Neural cell (in vitro differentiated cells): ENCODE measurements at regions not wholly inside any gene's neighbourhood (a gene's known extent, or its start where the extent isn't known, plus 50 kb on each side); places are given as distances from the start of the nearest gene placed in this dataset.

Experiments used
- H2AFZ ChIP-seq: fragments of 200-600, 300-800 bp; sonication (generic), shearing (Covaris generic); 2 replicates; pipeline ENCODE4 v1.6.0; 2014; ENCODE audit warnings: low read depth, mild to moderate bottlenecking, antibody characterized with exemption, low read length, moderate library complexity
- H3F3A ChIP-seq: fragments of 200-600 bp; shearing (Covaris generic); 2 replicates; pipeline ENCODE4 v1.6.1; 2016; ENCODE audit warnings: mild to moderate bottlenecking, moderate library complexity, mixed read lengths, antibody characterized with exemption, low read length; ENCODE audit not compliant: insufficient read depth, poor library complexity, severe bottlenecking
- H3K27ac ChIP-seq: fragments of 200-600, 300-800 bp; sonication (generic), shearing (Covaris generic); 2 replicates; pipeline ENCODE4 v1.5.1; 2014; ENCODE audit warnings: mild to moderate bottlenecking, low read length, moderate library complexity
- H3K27me3 ChIP-seq: fragments of 300-800, 200-600 bp; sonication (generic), shearing (Covaris generic); 2 replicates; pipeline ENCODE4 v1.6.0; 2014; ENCODE audit warnings: mild to moderate bottlenecking, low read depth, low read length, moderate library complexity; ENCODE audit not compliant: insufficient read depth
- H3K36me3 ChIP-seq: fragments of 300-800, 200-600 bp; sonication (generic), shearing (Covaris generic); 2 replicates; pipeline ENCODE4 v1.5.1; 2014; ENCODE audit warnings: mild to moderate bottlenecking, antibody characterized with exemption, low read length, moderate library complexity; ENCODE audit not compliant: insufficient read depth
- H3K4me2 ChIP-seq: fragments of 300-800, 200-600 bp; sonication (generic), shearing (Covaris generic); 2 replicates; pipeline ENCODE4 v1.6.0; 2014; ENCODE audit warnings: mild to moderate bottlenecking, low read length
- H3K4me3 ChIP-seq: fragments of 300-800, 200-600 bp; sonication (generic), shearing (Covaris generic); 2 replicates; pipeline ENCODE4 v1.5.1; 2014; ENCODE audit warnings: mild to moderate bottlenecking, low read length, moderate library complexity
- H3K79me2 ChIP-seq: fragments of 200-600 bp; shearing (Covaris generic); replicated peaks from 2 replicates; pipeline ENCODE4 v1.6.0; 2014; ENCODE audit warnings: mild to moderate bottlenecking, low read length, moderate library complexity; ENCODE audit not compliant: insufficient read depth
- H3K9ac ChIP-seq: fragments of 300-800, 200-600 bp; sonication (generic), shearing (Covaris generic); 2 replicates; pipeline ENCODE4 v1.6.1; 2016; ENCODE audit warnings: mild to moderate bottlenecking, low read length, mixed read lengths
- H3K9me2 ChIP-seq: fragments of 200-600 bp; shearing (Covaris generic); 2 replicates; pipeline ENCODE4 v1.6.1; 2016; ENCODE audit warnings: mild to moderate bottlenecking, low read length, mixed read lengths; ENCODE audit not compliant: insufficient read depth
- H3K9me3 ChIP-seq: fragments of 200-600, 300-800 bp; sonication (generic), shearing (Covaris generic); 2 replicates; pipeline ENCODE4 v1.6.1; 2016; ENCODE audit warnings: mild to moderate bottlenecking, mixed run types, low read length, moderate library complexity, mixed read lengths
- H4K20me1 ChIP-seq: fragments of 200-600 bp; shearing (Covaris generic); 2 replicates; pipeline ENCODE4 v1.6.1; 2016; ENCODE audit warnings: mild to moderate bottlenecking, mixed run types; ENCODE audit not compliant: insufficient read depth
- CTCF ChIP-seq: fragments of 450-650 bp; IDR thresholded peaks from 2 replicates; pipeline ENCODE4 v1.5.1; 2014; ENCODE audit warnings: antibody characterized with exemption, mild to moderate bottlenecking, moderate library complexity; ENCODE audit not compliant: poor library complexity, severe bottlenecking
- EP300 ChIP-seq: fragments of 450-650 bp; conservative IDR thresholded peaks from 2 replicates; pipeline ENCODE4 v1.6.1; 2014; ENCODE audit warnings: antibody characterized with exemption, mild to moderate bottlenecking, moderate library complexity; ENCODE audit not compliant: poor library complexity, severe bottlenecking
- EZH2 ChIP-seq: fragments of 200-600, 300-800 bp; shearing (Covaris generic), sonication (generic); IDR thresholded peaks from 2 replicates; pipeline ENCODE4 v1.6.1; 2014; ENCODE audit warnings: antibody characterized with exemption, low read length, borderline replicate concordance, mild to moderate bottlenecking; ENCODE audit not compliant: insufficient read depth, poor library complexity, severe bottlenecking
- MXI1 ChIP-seq: fragments of 450-650 bp; conservative IDR thresholded peaks from 2 replicates; pipeline ENCODE4 v1.6.1; 2014; ENCODE audit warnings: antibody characterized with exemption, mild to moderate bottlenecking; ENCODE audit not compliant: poor library complexity, severe bottlenecking
- POLR2AphosphoS5 ChIP-seq: IDR thresholded peaks from 2 replicates; pipeline ENCODE4 v1.6.1; 2012
- RAD21 ChIP-seq: fragments of 450-650 bp; conservative IDR thresholded peaks from 2 replicates; pipeline ENCODE4 v1.6.1; 2014; ENCODE audit warnings: antibody characterized with exemption, mild to moderate bottlenecking, moderate library complexity
- REST ChIP-seq: IDR thresholded peaks from 2 replicates; pipeline ENCODE4 v1.6.1; 2012; ENCODE audit warnings: borderline replicate concordance
- SMC3 ChIP-seq: fragments of 450-650 bp; conservative IDR thresholded peaks from 2 replicates; pipeline ENCODE4 v1.6.1; 2014; ENCODE audit warnings: antibody characterized with exemption, mild to moderate bottlenecking, moderate library complexity; ENCODE audit not compliant: poor library complexity
- TAF1 ChIP-seq: IDR thresholded peaks from 2 replicates; pipeline ENCODE4 v1.6.1; 2012; ENCODE audit warnings: low read depth

- no peaks in the 10 kb centered on the region for H3K79me2 ChIP-seq
- TF ChIP-seq EP300 (no peak), POLR2AphosphoS5 (no peak), RAD21 (no peak), TAF1 (no peak), CTCF (no peak), SMC3 (no peak), EZH2 (no peak), MXI1 (no peak), REST (no peak)
- no peak overlapping the region for H2AFZ ChIP-seq
- H3K9me3 ChIP-seq, result no peaks in the 10 kb centered on the region
- no peaks in the 10 kb centered on the region for H3K9me2 ChIP-seq
- H3K4me2 ChIP-seq, result no peak overlapping the region
- no peak overlapping the region for H3K4me3 ChIP-seq
- H3K27ac ChIP-seq, result no peak overlapping the region
- no peaks in the 10 kb centered on the region for H3K36me3 ChIP-seq
- H3K27me3 ChIP-seq, result no peaks in the 10 kb centered on the region
- H3F3A ChIP-seq, result no peaks in the 10 kb centered on the region
- H4K20me1 ChIP-seq, result no peaks in the 10 kb centered on the region
- no peak overlapping the region for H3K9ac ChIP-seq
These were observed 102.6 kb upstream of the SMIM21 start for GRCh38 chr18:75530118-75530517.

DNA sequence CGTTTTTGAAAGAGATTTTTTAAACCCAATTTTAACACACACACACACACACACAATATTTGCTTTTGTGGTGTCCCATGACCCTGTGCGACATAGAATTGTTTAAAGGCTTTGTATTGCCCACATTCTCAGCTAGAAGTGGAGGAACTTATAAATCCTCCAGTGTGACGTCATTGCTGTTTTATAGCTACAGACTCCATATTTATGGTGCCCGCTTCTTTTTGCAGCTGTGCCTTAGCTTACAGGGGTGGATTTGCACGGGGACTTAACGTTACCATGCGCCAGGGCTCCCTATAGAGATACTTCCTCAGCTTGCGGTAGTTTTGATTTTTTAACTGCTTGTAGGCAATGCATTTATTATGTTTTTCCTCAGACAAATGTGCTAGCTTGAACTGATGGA, 101.9 kb upstream of the SMIM21 start:
- no peak overlapping the region for H3K27ac ChIP-seq
- H3K4me3 ChIP-seq, result no peak overlapping the region
- no peaks in the 10 kb centered on the region for H3K36me3 ChIP-seq
- no peak overlapping the region for H2AFZ ChIP-seq
- H3K9me2 ChIP-seq, result no peaks in the 10 kb centered on the region
- no peaks in the 10 kb centered on the region for H3K27me3 ChIP-seq
- TF ChIP-seq EZH2, result no peak
- no peak for TF ChIP-seq RAD21
- no peak for TF ChIP-seq POLR2AphosphoS5
- no peak for TF ChIP-seq REST
- H4K20me1 ChIP-seq, result no peaks in the 10 kb centered on the region
- no peaks in the 10 kb centered on the region for H3K9me3 ChIP-seq
- no peak overlapping the region for H3K9ac ChIP-seq
- H3F3A ChIP-seq, result no peaks in the 10 kb centered on the region
- no peaks in the 10 kb centered on the region for H3K79me2 ChIP-seq
- no peak overlapping the region for H3K4me2 ChIP-seq
